ENCODE measurements at regions not wholly inside any gene's neighbourhood (a gene's known extent, or its start where the extent isn't known, plus 50 kb on each side); places are given as distances from the start of the nearest gene placed in this dataset.

DNA sequence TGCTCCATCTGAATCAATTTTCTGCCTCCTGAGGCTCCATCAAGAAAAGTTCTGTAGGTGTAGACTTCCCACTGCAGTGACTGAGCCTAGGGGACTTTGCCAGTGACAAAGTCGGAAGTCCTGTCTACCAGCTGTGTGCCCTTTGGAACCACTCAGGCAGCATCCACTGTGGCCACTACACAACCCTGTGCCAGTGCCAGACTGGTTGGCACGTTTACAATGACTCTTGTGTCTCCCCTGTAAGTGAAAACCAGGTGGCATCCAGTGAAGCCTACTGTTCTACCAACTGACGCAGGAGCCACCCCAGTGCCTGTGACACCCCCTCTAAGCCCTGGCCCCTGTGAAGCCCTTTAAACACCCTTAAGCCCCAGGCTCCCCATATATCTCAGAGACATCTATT is 132.1 kb upstream of the SERPINE2 start:
- TF ChIP-seq, protein P1, sequence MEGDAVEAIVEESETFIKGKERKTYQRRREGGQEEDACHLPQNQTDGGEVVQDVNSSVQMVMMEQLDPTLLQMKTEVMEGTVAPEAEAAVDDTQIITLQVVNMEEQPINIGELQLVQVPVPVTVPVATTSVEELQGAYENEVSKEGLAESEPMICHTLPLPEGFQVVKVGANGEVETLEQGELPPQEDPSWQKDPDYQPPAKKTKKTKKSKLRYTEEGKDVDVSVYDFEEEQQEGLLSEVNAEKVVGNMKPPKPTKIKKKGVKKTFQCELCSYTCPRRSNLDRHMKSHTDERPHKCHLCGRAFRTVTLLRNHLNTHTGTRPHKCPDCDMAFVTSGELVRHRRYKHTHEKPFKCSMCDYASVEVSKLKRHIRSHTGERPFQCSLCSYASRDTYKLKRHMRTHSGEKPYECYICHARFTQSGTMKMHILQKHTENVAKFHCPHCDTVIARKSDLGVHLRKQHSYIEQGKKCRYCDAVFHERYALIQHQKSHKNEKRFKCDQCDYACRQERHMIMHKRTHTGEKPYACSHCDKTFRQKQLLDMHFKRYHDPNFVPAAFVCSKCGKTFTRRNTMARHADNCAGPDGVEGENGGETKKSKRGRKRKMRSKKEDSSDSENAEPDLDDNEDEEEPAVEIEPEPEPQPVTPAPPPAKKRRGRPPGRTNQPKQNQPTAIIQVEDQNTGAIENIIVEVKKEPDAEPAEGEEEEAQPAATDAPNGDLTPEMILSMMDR (IDR thresholded peaks at IDR 0.05; ENCODE audit: poor library complexity, severe bottlenecking), result no peak
- TF ChIP-seq, protein P2, sequence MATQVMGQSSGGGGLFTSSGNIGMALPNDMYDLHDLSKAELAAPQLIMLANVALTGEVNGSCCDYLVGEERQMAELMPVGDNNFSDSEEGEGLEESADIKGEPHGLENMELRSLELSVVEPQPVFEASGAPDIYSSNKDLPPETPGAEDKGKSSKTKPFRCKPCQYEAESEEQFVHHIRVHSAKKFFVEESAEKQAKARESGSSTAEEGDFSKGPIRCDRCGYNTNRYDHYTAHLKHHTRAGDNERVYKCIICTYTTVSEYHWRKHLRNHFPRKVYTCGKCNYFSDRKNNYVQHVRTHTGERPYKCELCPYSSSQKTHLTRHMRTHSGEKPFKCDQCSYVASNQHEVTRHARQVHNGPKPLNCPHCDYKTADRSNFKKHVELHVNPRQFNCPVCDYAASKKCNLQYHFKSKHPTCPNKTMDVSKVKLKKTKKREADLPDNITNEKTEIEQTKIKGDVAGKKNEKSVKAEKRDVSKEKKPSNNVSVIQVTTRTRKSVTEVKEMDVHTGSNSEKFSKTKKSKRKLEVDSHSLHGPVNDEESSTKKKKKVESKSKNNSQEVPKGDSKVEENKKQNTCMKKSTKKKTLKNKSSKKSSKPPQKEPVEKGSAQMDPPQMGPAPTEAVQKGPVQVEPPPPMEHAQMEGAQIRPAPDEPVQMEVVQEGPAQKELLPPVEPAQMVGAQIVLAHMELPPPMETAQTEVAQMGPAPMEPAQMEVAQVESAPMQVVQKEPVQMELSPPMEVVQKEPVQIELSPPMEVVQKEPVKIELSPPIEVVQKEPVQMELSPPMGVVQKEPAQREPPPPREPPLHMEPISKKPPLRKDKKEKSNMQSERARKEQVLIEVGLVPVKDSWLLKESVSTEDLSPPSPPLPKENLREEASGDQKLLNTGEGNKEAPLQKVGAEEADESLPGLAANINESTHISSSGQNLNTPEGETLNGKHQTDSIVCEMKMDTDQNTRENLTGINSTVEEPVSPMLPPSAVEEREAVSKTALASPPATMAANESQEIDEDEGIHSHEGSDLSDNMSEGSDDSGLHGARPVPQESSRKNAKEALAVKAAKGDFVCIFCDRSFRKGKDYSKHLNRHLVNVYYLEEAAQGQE (IDR thresholded peaks at IDR 0.05; ENCODE audit: borderline replicate concordance), result no peak

All from neural cell (in vitro differentiated cells).